HepG2 (cell line): ENCODE measurements at regions not wholly inside any gene's neighbourhood (a gene's known extent, or its start where the extent isn't known, plus 50 kb on each side); places are given as distances from the start of the nearest gene placed in this dataset.

Source experiments
- CHD4 ChIP-seq: fragments of 200-600 bp; sonication (generic); IDR thresholded peaks from 2 replicates; pipeline ENCODE4 v1.7.0; 2017; ENCODE audit warnings: mild to moderate bottlenecking, low read length, borderline replicate concordance
- EP300 ChIP-seq, 3 experiments: sonication (generic) in 1 of 3; formaldehyde crosslinking in 1 of 3; IDR thresholded peaks; 2 replicates each; pipeline versions ENCODE4 v1.5.1 to v1.6.1; 2011 to 2020; ENCODE audit warnings: low read depth in 2 of 3, low read length in 2 of 3, borderline replicate concordance in 1 of 3, improper control_type of control experiment in 1 of 3, mild to moderate bottlenecking in 1 of 3, missing genetic modification reagents in 1 of 3, moderate library complexity in 1 of 3
- FOXJ3 ChIP-seq: sonication (generic); formaldehyde crosslinking; IDR thresholded peaks from 2 replicates; pipeline ENCODE4 v1.4.0; 2020; ENCODE audit warnings: missing genetic modification reagents, mild to moderate bottlenecking, borderline replicate concordance
- IKZF5 ChIP-seq: IDR thresholded peaks from 2 replicates; pipeline ENCODE4 v1.6.1; 2018; ENCODE audit warnings: missing genetic modification reagents, mild to moderate bottlenecking, missing compliant biosample characterization
- POLR2A ChIP-seq, 2 experiments: IDR thresholded peaks; 2 replicates each; pipeline ENCODE4 v1.6.1; 2011; ENCODE audit warnings: low read depth in 2 of 2, low read length in 2 of 2, mild to moderate bottlenecking in 1 of 2, moderate library complexity in 1 of 2; ENCODE audit not compliant: insufficient read depth in 1 of 2
- POLR2AphosphoS5 ChIP-seq: IDR thresholded peaks from 2 replicates; pipeline ENCODE4 v1.6.1; 2012; ENCODE audit warnings: low read depth, low read length
- REPIN1 ChIP-seq: sonication (generic); formaldehyde crosslinking; IDR thresholded peaks from 2 replicates; pipeline ENCODE4 v1.8.0; 2022; ENCODE audit warnings: missing genetic modification reagents, low read depth, mild to moderate bottlenecking, borderline replicate concordance
- SMARCC2 ChIP-seq: fragments of 450-650 bp; IDR thresholded peaks from 2 replicates; pipeline ENCODE4 v1.6.1; 2017; ENCODE audit warnings: antibody characterized with exemption, mild to moderate bottlenecking
- ZBTB49 ChIP-seq: sonication (generic); formaldehyde crosslinking; IDR thresholded peaks from 2 replicates; pipeline ENCODE4 v1.4.0; 2020; ENCODE audit warnings: missing genetic modification reagents, borderline replicate concordance
- ZFP41 ChIP-seq: sonication (generic); formaldehyde crosslinking; IDR thresholded peaks from 2 replicates; pipeline ENCODE4 v1.4.0; 2020; ENCODE audit warnings: mild to moderate bottlenecking, missing genetic modification reagents, borderline replicate concordance

DNA sequence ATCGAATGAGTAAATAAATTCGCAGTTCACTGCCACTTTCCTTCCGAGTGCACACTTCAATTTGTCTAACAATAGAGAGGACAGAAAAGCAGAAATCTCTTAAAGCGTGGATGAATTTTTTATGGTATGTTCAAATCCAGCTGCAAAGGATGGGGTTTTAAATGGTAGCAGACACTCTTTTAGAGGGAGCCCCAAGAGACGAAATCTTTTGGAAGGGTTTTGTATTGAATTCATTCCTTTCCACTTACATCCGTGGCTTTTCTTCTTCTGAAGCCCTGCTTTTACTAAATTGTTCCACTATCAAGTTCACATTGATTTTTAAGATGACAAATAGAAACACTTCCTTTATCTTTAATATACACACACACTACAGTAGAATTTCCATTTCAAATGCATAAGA lies 680.7 kb downstream of the NR4A2 start:
- no peak for TF ChIP-seq EP300 (IDR thresholded peaks at IDR 0.05; ENCODE audit: low read depth in 2 of 2, low read length in 2 of 2)
- TF ChIP-seq EP300 (CRISPR knock-in tag; IDR thresholded peaks at IDR 0.05; ENCODE audit: borderline replicate concordance), result no peak
- no peak for TF ChIP-seq REPIN1 (CRISPR knock-in tag)
- no peak for TF ChIP-seq FOXJ3
- no peak for TF ChIP-seq SMARCC2
- no peak for TF ChIP-seq POLR2AphosphoS5
- no peak for TF ChIP-seq ZFP41 (CRISPR knock-in tag)
- no peak for TF ChIP-seq ZBTB49 (CRISPR knock-in tag)
- no peak for TF ChIP-seq IKZF5
- TF ChIP-seq POLR2A (IDR thresholded peaks at IDR 0.05; ENCODE audit: insufficient read depth in 1 of 2, low read depth in 2 of 2, low read length in 2 of 2), result no peak
- no peak for TF ChIP-seq CHD4
